ENCODE measurements at regions not wholly inside any gene's neighbourhood (a gene's known extent, or its start where the extent isn't known, plus 50 kb on each side); places are given as distances from the start of the nearest gene placed in this dataset.

- H3K9me3 ChIP-seq (ENCODE audit: control insufficient read depth, insufficient read depth, low read depth, low read length), result no peaks in the 10 kb centered on the region
- intact Hi-C loops (cut with micrococcal nuclease; ENCODE audit: unreplicated experiment), result no loop called here
- POLR2A ChIA-PET, result no interaction called here
- no peak for ATAC-seq
- DNase-seq (ENCODE audit: low read depth, low spot score), result no peak
- H3K4me3 ChIP-seq (ENCODE audit: low read depth in 2 of 2, low read length in 2 of 2), result no peak overlapping the region
- CTCF ChIA-PET, result no interaction called here
- H3K27me3 ChIP-seq (ENCODE audit: control insufficient read depth, insufficient read depth, low read length), result no peaks in the 10 kb centered on the region
- no TSS peak for BruUV-seq (replicated peaks)
- TF ChIP-seq, protein P1, sequence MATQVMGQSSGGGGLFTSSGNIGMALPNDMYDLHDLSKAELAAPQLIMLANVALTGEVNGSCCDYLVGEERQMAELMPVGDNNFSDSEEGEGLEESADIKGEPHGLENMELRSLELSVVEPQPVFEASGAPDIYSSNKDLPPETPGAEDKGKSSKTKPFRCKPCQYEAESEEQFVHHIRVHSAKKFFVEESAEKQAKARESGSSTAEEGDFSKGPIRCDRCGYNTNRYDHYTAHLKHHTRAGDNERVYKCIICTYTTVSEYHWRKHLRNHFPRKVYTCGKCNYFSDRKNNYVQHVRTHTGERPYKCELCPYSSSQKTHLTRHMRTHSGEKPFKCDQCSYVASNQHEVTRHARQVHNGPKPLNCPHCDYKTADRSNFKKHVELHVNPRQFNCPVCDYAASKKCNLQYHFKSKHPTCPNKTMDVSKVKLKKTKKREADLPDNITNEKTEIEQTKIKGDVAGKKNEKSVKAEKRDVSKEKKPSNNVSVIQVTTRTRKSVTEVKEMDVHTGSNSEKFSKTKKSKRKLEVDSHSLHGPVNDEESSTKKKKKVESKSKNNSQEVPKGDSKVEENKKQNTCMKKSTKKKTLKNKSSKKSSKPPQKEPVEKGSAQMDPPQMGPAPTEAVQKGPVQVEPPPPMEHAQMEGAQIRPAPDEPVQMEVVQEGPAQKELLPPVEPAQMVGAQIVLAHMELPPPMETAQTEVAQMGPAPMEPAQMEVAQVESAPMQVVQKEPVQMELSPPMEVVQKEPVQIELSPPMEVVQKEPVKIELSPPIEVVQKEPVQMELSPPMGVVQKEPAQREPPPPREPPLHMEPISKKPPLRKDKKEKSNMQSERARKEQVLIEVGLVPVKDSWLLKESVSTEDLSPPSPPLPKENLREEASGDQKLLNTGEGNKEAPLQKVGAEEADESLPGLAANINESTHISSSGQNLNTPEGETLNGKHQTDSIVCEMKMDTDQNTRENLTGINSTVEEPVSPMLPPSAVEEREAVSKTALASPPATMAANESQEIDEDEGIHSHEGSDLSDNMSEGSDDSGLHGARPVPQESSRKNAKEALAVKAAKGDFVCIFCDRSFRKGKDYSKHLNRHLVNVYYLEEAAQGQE (IDR thresholded peaks at IDR 0.05; ENCODE audit: insufficient read depth in 1 of 2, low read depth in 2 of 2, low read length in 1 of 2), result no peak
- TF ChIP-seq POLR2AphosphoS5 (IDR thresholded peaks at IDR 0.05; ENCODE audit: low read depth, low read length), result no peak
- TF ChIP-seq, protein P2, sequence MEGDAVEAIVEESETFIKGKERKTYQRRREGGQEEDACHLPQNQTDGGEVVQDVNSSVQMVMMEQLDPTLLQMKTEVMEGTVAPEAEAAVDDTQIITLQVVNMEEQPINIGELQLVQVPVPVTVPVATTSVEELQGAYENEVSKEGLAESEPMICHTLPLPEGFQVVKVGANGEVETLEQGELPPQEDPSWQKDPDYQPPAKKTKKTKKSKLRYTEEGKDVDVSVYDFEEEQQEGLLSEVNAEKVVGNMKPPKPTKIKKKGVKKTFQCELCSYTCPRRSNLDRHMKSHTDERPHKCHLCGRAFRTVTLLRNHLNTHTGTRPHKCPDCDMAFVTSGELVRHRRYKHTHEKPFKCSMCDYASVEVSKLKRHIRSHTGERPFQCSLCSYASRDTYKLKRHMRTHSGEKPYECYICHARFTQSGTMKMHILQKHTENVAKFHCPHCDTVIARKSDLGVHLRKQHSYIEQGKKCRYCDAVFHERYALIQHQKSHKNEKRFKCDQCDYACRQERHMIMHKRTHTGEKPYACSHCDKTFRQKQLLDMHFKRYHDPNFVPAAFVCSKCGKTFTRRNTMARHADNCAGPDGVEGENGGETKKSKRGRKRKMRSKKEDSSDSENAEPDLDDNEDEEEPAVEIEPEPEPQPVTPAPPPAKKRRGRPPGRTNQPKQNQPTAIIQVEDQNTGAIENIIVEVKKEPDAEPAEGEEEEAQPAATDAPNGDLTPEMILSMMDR (IDR thresholded peaks at IDR 0.05), result no peak
- TF ChIP-seq SIN3A (IDR thresholded peaks at IDR 0.05; ENCODE audit: borderline replicate concordance, insufficient read depth, low read depth, low read length), result no peak
- TF ChIP-seq TCF7L2 (IDR thresholded peaks at IDR 0.05; ENCODE audit: low read depth, low read length), result no peak
- no peaks in the 10 kb centered on the region for H3K4me1 ChIP-seq (ENCODE audit: control insufficient read depth, insufficient read depth, low read length)
- in situ Hi-C loops (cut with HindIII; ENCODE audit: low pct_unique_long_range_greater_than_20kb, low sequenced_read_pairs), result no loop called here
- no peak overlapping the region for H3K27ac ChIP-seq (ENCODE audit: low read length)
- no peaks in the 10 kb centered on the region for H3K36me3 ChIP-seq (ENCODE audit: control insufficient read depth, insufficient read depth, low read length)
These were observed 271.8 kb downstream of the ZIC1 start for GRCh38 chr3:147680837-147681483.

DNA sequence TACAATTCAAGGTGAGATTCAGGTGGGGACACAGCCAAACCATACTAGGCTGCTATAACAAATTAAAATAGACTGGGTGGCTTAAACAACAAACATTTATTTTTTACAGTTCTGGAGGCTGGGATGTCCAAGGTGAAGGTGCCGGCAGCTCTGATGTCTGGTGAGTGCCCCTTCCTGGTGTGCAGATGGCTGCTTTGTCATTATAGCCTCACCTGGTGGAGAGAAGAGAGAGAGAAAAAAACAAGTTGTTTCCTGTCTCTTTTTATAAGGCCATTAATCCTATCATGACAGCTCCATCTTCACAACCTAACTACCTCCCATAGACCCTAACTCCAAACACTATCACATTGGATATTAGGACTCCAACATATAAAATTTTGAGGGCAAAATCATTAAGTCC lies 279.7 kb downstream of the ZIC1 start:
- Histone ChIP-seq H3K27me3 (ENCODE audit: control insufficient read depth, insufficient read depth, low read length) (no peaks in the 10 kb centered on the region), H3K4me1 (ENCODE audit: control insufficient read depth, insufficient read depth, low read length) (no peaks in the 10 kb centered on the region), H3K9me3 (ENCODE audit: control insufficient read depth, insufficient read depth, low read depth, low read length) (0 out of 2 replicates have a peak, but pooled peaks cover 4% of the 10 kb centered on the region), H3K27ac (ENCODE audit: low read length) (no peak overlapping the region), H3K36me3 (ENCODE audit: control insufficient read depth, insufficient read depth, low read length) (no peaks in the 10 kb centered on the region), H3K4me3 (ENCODE audit: low read depth in 2 of 2, low read length in 2 of 2) (no peak overlapping the region)
- in situ Hi-C loops (cut with HindIII; ENCODE audit: low pct_unique_long_range_greater_than_20kb, low sequenced_read_pairs), result no loop called here
- no peak for DNase-seq (ENCODE audit: low read depth, low spot score)
- intact Hi-C loops (cut with micrococcal nuclease; ENCODE audit: unreplicated experiment), result no loop called here
- no peak for ATAC-seq
- ChIA-PET CTCF (no interaction called here), POLR2A (no interaction called here)
- BruUV-seq (replicated peaks), result no TSS peak
- TF ChIP-seq, protein P1 (IDR thresholded peaks at IDR 0.05; ENCODE audit: insufficient read depth in 1 of 2, low read depth in 2 of 2, low read length in 1 of 2), result no peak
- TF ChIP-seq SIN3A (IDR thresholded peaks at IDR 0.05; ENCODE audit: borderline replicate concordance, insufficient read depth, low read depth, low read length) (no peak), POLR2AphosphoS5 (IDR thresholded peaks at IDR 0.05; ENCODE audit: low read depth, low read length) (no peak), TCF7L2 (IDR thresholded peaks at IDR 0.05; ENCODE audit: low read depth, low read length) (no peak)
- TF ChIP-seq, protein P2 (IDR thresholded peaks at IDR 0.05), result no peak

Data from Panc1 (cell line).